ENCODE measurements at regions not wholly inside any gene's neighbourhood (a gene's known extent, or its start where the extent isn't known, plus 50 kb on each side); places are given as distances from the start of the nearest gene placed in this dataset.
"Not testable (repeated sequence)": the region's sequence is repeated elsewhere in the genome, so short reads cannot be mapped to it uniquely, and the experiment has no call there.

DNA sequence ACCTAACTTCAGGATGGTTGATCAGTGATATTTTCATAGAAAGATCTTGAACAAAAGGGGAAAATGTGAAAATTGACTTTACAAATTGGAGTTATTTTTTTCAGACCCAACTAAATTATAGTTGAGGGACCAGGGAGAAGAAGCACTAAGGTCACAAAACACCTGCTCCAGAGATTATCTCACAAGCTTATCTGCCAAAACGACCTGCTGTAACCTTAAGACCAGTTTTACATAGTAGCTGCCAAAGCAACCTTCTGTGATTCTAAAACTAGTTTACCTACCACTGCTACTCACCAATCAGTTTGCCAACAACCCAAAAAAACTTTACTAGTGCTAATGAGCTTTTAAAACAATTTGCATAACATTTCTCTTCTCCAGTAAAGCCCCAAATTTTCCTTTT, 972.1 kb downstream of the C4orf33 start:
- Mint-ChIP-seq H3K4me3 (no peak overlapping the region), H3K4me1 (ENCODE audit: low read depth in 2 of 2) (no peaks in the 10 kb centered on the region), H3K9me3 (peaks cover 0 to 2% of the 10 kb centered on the region in 2 donors), H3K27ac (no peak overlapping the region), H3K27me3 (no peaks in the 10 kb centered on the region), H3K36me3 (ENCODE audit: insufficient read depth) (peaks cover 3% of the 10 kb centered on the region)
- ATAC-seq (replicated peaks) (no peak), DNase-seq (no peak)

DNA sequence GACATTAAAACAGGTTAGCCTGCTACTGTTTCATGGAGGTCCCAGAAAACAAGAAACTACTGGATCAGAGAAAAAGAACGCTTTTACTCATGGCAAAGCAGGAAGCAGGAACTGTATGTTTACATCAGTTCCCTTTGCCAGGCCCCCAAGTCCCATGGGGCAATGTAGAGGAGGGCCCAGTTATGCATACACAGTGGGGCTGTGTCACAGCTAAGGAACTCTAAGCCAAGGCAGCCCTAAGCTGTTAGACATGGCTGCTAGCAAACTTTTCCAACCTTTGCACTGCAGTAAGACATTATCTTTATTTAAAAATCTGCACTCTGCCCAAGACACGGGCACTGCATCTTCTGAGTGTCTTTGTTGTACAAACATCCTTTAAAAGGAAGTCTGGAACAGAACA, 975.8 kb downstream of the C4orf33 start:
- peaks cover 3% of the 10 kb centered on the region for H3K36me3 Mint-ChIP-seq (ENCODE audit: insufficient read depth)
- H3K27me3 Mint-ChIP-seq: no peaks in the 10 kb centered on the region
- DNase-seq (no peak), ATAC-seq (replicated peaks) (no peak)
- no peak overlapping the region for H3K4me3 Mint-ChIP-seq
- no peak overlapping the region for H3K27ac Mint-ChIP-seq
- H3K4me1 Mint-ChIP-seq (ENCODE audit: low read depth in 2 of 2): no peaks in the 10 kb centered on the region
- peaks cover 2 to 7% of the 10 kb centered on the region in 2 donors for H3K9me3 Mint-ChIP-seq

DNA sequence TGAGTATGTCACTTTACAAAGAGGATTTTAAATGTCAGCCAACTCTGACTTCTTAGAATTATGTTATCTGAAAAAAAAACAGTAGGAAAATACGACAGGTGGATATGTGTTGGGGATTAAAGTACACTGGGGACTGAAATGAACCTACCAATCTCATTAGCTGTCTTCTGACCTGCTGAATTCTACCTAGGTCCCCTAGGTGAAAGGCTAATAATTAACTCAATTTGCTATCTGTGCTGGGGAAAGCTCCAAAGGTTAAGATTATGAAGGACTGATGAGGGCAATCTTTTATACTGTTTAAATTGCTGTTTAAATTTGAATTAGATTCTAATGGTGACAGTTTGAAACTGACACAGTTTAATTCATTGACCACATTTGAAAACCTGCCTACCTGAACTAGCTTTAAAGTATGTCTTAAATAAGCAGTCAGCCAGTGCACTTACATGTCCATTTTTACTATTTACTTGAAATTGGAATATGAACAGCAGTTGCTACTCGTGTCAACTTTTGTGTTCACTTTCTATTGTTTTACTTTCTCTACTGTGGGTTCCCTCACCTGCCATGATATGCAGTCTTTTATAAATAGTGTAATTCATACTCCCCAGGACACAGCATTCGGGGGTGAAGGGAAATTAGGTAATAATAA, 977.3 kb downstream of the C4orf33 start:
- no peak overlapping the region for H3K27ac Mint-ChIP-seq
- H3K4me1 Mint-ChIP-seq (ENCODE audit: low read depth in 2 of 2): no peaks in the 10 kb centered on the region
- H3K27me3 Mint-ChIP-seq: no peaks in the 10 kb centered on the region
- H3K9me3 Mint-ChIP-seq: peaks cover 0 to 14% of the 10 kb centered on the region in 2 donors
- ATAC-seq (replicated peaks): no peak
- peaks cover 3% of the 10 kb centered on the region for H3K36me3 Mint-ChIP-seq (ENCODE audit: insufficient read depth)
- H3K4me3 Mint-ChIP-seq: no peak overlapping the region
- DNase-seq: no peak

DNA sequence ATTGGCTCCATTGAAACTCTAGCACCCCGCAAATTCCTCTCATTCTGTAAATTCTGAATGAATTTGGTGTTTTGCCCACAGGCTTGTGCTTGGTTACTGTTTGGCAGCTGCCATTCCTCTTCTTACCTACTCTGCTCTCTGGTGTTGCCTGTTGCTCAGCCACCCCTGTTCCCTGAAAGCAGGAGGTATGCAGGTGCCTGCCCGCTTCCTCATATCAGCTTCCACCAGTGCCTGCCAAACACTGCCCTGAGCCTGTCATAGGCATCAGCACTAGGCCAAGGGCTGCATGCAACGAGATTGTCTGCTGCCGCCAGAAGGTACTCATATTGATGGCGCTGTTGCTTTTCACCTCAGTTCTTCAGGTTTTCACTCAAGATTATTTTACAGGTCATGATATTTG, 978.1 kb downstream of the C4orf33 start:
- Mint-ChIP-seq H3K27me3 (no peaks in the 10 kb centered on the region), H3K27ac (no peak overlapping the region), H3K9me3 (peaks cover 0 to 14% of the 10 kb centered on the region in 2 donors), H3K36me3 (ENCODE audit: insufficient read depth) (peaks cover 3% of the 10 kb centered on the region), H3K4me1 (ENCODE audit: low read depth in 2 of 2) (no peaks in the 10 kb centered on the region), H3K4me3 (no peak overlapping the region)
- ATAC-seq (replicated peaks) (no peak), DNase-seq (no peak)

DNA sequence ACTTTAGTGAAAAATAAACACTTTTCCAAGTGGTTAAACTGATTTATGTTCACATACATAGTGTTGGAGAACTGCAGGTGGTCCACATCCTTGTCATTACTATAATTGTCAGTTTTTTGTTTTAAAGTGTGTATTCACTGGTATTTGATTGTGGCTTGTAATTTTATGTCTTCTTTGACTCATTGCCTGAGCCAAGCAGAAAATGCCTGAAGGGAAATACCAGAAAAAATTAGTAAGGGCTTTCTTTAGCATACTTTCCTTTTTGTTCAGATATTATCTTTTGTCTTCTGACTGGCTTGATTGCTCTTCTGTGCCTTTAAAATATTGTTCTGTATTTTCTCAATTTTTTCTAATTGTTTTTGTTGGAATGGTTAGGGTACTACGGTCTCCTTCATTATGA, 981.3 kb downstream of the C4orf33 start:
- Mint-ChIP-seq H3K4me1 (ENCODE audit: low read depth in 2 of 2) (no peaks in the 10 kb centered on the region), H3K36me3 (ENCODE audit: insufficient read depth) (peaks cover 3% of the 10 kb centered on the region), H3K27me3 (no peaks in the 10 kb centered on the region), H3K4me3 (no peak overlapping the region), H3K27ac (no peak overlapping the region), H3K9me3 (peaks cover 0 to 14% of the 10 kb centered on the region in 2 donors)
- no peak for ATAC-seq (replicated peaks)
- no peak for DNase-seq

DNA sequence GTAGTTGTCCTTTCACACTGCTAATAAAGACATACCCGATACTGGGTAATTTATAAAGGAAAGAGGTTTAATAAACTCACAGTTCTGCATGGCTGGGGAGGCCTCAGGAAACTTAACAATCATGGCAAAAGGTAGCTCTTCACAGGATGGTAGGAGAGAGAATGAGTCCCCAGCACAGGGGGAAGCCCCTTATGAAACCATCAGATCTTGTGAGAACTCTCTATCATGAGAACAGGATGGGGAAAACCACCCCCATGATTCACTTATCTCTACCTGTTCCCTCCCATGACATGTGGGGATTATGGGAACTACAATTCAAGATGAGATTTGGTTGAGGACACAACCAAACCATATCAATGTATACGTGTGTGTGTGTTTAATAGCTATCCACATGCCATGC, 983.1 kb downstream of the C4orf33 start:
- not testable (repeated sequence) for H3K4me3 Mint-ChIP-seq; ATAC-seq (replicated peaks); H3K27ac Mint-ChIP-seq; DNase-seq; H3K4me1 Mint-ChIP-seq (ENCODE audit: low read depth in 2 of 2); H3K27me3 Mint-ChIP-seq; H3K36me3 Mint-ChIP-seq (ENCODE audit: insufficient read depth)
- peaks cover 0 to 11% of the 10 kb centered on the region in 2 donors for H3K9me3 Mint-ChIP-seq

DNA sequence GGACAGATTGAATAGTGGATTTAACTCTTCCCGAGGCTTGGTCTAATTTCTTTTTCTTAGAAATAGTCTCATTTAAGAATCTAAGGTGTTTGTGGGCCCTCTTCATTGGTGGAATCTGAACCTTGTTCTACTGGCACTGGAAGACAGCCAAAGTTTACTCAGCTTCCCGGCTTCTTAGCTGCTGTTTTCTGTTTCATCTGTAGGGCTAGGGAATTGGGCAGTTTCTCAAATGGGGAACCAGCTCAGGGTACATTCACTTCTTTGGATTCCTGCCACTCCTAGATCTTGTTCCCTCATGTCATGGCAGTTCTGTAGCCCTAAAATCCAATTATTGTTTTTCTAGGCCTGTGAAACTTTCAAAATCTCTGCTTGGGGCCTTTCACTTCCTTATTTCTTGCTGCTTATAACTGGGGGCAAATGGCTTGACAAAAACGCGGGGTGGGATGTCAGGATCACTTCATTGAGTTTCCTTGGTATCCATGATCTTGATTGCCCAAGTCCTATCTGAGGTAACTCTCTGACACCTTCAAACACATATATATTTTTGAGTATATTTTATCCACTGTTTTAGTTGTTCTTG, 985.0 kb downstream of the C4orf33 start:
- Mint-ChIP-seq H3K36me3 (ENCODE audit: insufficient read depth) (no peaks in the 10 kb centered on the region), H3K4me3 (no peak overlapping the region), H3K9me3 (peaks cover 0 to 7% of the 10 kb centered on the region in 2 donors), H3K4me1 (ENCODE audit: low read depth in 2 of 2) (no peaks in the 10 kb centered on the region), H3K27me3 (no peaks in the 10 kb centered on the region), H3K27ac (no peak overlapping the region)
- ATAC-seq (replicated peaks) (no peak), DNase-seq (no peak)

DNA sequence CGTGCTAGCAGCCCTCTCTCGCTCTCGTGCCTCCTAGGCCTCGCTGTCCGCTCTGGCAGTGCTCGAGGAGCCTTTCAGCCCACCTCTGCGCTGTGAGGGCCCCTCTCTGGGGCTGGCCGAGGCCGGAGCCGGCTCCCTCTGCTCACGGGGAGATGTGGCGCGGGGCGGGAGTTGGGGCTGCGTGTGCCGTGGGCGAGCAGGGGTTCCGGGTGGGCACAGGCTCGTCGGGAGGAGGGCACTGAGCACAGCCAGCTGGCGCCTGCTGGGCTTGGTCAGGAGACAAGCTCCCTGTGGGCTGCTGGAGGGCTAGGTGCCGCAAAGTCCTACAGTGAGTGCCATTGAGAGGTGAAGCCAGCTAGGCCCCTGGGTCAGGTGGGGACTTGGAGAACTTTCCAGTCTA, 994.5 kb downstream of the C4orf33 start:
- no peaks in the 10 kb centered on the region for H3K4me1 Mint-ChIP-seq (ENCODE audit: low read depth in 2 of 2)
- H3K36me3 Mint-ChIP-seq (ENCODE audit: insufficient read depth): no peaks in the 10 kb centered on the region
- H3K27ac Mint-ChIP-seq: no peak overlapping the region
- H3K4me3 Mint-ChIP-seq: no peak overlapping the region
- peaks cover 0 to 3% of the 10 kb centered on the region in 2 donors for H3K9me3 Mint-ChIP-seq
- no peak for ATAC-seq (replicated peaks)
- no peak for DNase-seq
- no peaks in the 10 kb centered on the region for H3K27me3 Mint-ChIP-seq

DNA sequence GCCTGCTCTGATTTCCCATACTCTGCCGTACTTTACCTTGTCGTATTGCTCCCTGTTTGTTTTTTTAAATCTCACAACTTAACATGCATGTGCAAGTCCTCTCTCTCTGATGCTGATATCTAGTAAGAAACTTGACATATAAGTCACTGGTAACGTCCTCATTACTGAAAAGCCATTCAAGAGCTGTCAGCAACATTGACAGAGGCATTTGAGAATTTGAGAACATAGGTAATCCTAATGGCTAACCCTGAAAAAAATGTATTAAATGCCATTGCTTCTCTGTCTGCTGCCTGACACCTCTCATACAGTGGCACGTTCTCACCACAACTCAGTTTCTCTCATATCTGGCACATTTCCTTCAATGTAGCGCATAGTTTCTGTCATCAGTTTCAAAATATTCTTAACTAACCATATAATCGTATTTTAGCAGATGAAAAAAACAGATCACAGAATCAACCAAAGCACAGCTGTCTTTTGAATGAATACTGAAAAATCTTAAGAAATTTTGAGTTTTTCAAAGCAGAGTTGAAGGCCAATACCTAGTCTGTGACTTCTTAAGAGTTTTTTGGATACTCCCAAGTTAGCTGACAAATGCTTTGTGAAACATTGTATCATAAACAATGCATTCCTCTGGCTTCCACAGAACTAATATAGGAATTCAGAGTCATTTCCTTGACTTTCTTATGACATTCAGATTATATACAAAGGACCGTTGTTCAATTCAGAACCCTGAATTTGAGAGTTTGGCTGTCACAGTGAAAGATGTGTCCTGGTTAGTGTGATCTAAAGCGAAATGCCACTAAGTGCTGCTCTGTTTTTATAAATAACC, 996.4 kb downstream of the C4orf33 start:
- ATAC-seq (replicated peaks) (no peak), DNase-seq (no peak)
- H3K36me3 Mint-ChIP-seq (ENCODE audit: insufficient read depth): no peaks in the 10 kb centered on the region
- H3K4me3 Mint-ChIP-seq: no peak overlapping the region
- H3K9me3 Mint-ChIP-seq: peaks cover 5 to 9% of the 10 kb centered on the region in 2 donors
- H3K27ac Mint-ChIP-seq: no peak overlapping the region
- no peaks in the 10 kb centered on the region for H3K27me3 Mint-ChIP-seq
- no peaks in the 10 kb centered on the region for H3K4me1 Mint-ChIP-seq (ENCODE audit: low read depth in 2 of 2)

DNA sequence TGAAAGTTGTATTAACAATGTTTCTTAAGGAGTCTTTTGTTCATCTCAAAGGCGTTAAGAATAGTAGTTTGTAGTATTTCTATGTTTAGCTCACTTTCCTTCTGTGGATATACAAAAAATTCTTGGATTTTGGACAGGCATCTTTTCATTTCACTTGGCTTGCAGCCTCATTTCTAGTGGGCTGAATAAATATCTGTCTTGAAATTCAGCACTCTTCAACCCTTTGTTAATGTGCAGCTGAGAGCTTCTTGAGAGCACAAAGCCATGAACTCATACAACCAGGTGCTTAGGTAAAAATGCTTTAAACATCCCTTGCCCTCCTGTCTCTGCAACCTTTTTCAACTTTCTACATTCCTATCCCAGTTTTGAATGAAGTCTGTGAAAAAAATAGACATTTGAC, 1003.2 kb downstream of the C4orf33 start:
- Mint-ChIP-seq H3K9me3 (peaks cover 5 to 9% of the 10 kb centered on the region in 2 donors), H3K4me3 (no peak overlapping the region), H3K4me1 (ENCODE audit: low read depth in 2 of 2) (no peaks in the 10 kb centered on the region), H3K27ac (no peak overlapping the region), H3K27me3 (no peaks in the 10 kb centered on the region), H3K36me3 (ENCODE audit: insufficient read depth) (no peaks in the 10 kb centered on the region)
- ATAC-seq (replicated peaks) (no peak), DNase-seq (no peak)

DNA sequence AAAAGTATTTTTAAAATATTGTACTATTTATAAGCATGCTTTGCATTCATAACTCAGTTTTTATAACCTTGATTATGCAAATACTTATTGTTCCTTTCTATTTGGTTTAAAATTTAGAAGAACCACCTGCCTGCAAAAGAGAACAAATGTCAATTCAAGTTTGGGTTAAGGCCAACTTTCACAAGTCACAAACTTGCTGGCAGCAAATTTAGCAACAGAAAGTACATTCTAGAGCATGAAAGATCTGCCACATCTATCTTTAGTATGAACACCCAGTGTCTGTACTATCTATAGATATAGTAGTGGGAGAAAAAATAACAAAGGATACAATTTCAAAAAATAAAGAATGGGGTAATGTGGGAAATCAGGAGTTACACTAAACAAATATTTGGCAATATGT, 1014.2 kb downstream of the C4orf33 start:
- Mint-ChIP-seq H3K27me3 (no peaks in the 10 kb centered on the region), H3K27ac (no peak overlapping the region), H3K4me1 (ENCODE audit: low read depth in 2 of 2) (no peaks in the 10 kb centered on the region), H3K36me3 (ENCODE audit: insufficient read depth) (no peaks in the 10 kb centered on the region), H3K4me3 (no peak overlapping the region), H3K9me3 (peaks cover 4% of the 10 kb centered on the region in 2 donors)
- DNase-seq: no peak
- ATAC-seq (replicated peaks): no peak

DNA sequence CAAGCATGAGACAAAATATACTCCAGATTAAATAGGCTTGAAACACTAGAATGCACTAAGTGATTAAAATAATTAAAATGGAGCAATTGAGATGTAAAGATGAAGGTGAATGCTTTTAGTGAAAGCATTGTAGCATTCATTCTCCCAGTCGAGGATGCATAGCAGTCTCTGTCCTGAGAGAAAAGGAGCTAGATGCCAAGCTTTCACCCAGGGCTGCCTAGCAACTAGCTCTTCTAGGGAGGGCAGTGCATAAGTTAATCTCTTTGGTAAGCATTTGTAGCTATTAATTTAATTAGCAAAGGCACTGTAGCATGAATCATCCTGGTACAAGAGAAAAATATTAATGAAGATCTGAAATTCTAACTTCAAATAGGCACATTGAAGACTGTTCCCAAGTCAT, 1014.8 kb downstream of the C4orf33 start:
- Mint-ChIP-seq H3K27ac (no peak overlapping the region), H3K27me3 (no peaks in the 10 kb centered on the region), H3K4me3 (no peak overlapping the region), H3K9me3 (peaks cover 4 to 6% of the 10 kb centered on the region in 2 donors), H3K36me3 (ENCODE audit: insufficient read depth) (no peaks in the 10 kb centered on the region), H3K4me1 (ENCODE audit: low read depth in 2 of 2) (no peaks in the 10 kb centered on the region)
- no peak for ATAC-seq (replicated peaks)
- DNase-seq: no peak

DNA sequence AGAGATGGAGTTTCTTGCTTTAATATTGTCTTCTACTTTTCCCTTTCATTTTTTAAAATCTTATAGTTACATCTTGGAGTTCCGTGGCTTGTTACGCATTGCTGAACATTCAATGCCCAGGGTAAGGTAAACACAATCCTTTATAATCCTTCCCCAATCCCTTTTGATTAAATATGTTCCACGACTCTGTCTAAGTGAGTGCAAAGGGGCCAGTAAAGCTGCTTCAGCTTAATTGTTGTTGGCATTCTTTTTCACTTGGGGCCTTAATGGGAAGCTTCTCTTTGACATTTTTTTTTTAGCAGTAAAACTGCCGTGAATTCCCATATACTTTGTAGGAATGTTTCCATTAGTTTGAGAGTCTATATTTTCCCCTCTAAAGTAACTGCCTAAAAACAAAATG, 1028.1 kb downstream of the C4orf33 start:
- H3K27me3 Mint-ChIP-seq: no peaks in the 10 kb centered on the region
- H3K4me3 Mint-ChIP-seq: no peak overlapping the region
- no peaks in the 10 kb centered on the region for H3K4me1 Mint-ChIP-seq (ENCODE audit: low read depth in 2 of 2)
- ATAC-seq (replicated peaks): no peak
- H3K9me3 Mint-ChIP-seq: no peaks in the 10 kb centered on the region
- H3K36me3 Mint-ChIP-seq (ENCODE audit: insufficient read depth): no peaks in the 10 kb centered on the region
- no peak for DNase-seq
- H3K27ac Mint-ChIP-seq: no peak overlapping the region

DNA sequence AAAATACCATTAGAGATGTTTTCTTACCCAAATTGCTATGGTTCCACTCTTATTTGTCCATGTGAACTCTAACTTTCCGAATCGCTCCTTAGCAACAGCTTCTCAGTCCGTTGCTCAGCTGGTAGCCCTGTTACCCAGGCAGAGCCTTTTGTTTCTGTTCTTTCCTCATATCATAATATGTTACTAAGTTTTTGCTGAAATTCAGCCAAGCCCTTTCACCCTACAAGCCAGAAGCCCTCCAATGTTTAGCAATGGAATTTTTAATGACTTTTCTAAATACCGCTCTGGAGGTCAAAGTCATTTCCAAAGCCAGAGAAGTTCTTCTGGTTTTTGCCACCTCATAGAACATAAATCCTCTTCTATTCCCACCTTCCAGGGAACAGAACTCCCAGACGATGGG, 1029.5 kb downstream of the C4orf33 start:
- Mint-ChIP-seq H3K36me3 (ENCODE audit: insufficient read depth) (no peaks in the 10 kb centered on the region), H3K4me1 (ENCODE audit: low read depth in 2 of 2) (no peaks in the 10 kb centered on the region), H3K27ac (no peak overlapping the region), H3K9me3 (no peaks in the 10 kb centered on the region), H3K27me3 (no peaks in the 10 kb centered on the region), H3K4me3 (no peak overlapping the region)
- no peak for ATAC-seq (replicated peaks)
- no peak for DNase-seq

Measured in effector memory CD8-positive, alpha-beta T cell (primary cell).